Spleen (tissue), 11 donors: ENCODE measurements at regions not wholly inside any gene's neighbourhood (a gene's known extent, or its start where the extent isn't known, plus 50 kb on each side); places are given as distances from the start of the nearest gene placed in this dataset.

Source experiments
- DNase-seq: peaks from one replicate; pipeline ENCODE4 v3.0.0-alpha.2; 2020
- H3K27ac ChIP-seq, 8 donors: fragments of 200-600 bp; sonication (generic) in 7 of 8; 1 replicate in 4 of 8; 2 replicates in 4 of 8; pipeline versions ENCODE4 v1.5.0 to v1.8.0; 2016 to 2021; ENCODE audit warnings: inconsistent platforms in 4 of 8, mild to moderate bottlenecking in 4 of 8, moderate library complexity in 1 of 8
- H3K27me3 ChIP-seq, 7 donors: fragments of 200-600 bp; sonication (generic) in 6 of 7; replicated peaks in 1 of 7; 1 replicate in 4 of 7; 2 replicates in 3 of 7; pipeline versions ENCODE4 v1.5.0 to v1.8.0; 2016 to 2021; ENCODE audit warnings: inconsistent platforms in 3 of 7, mild to moderate bottlenecking in 1 of 7
- H3K36me3 ChIP-seq, 6 donors: fragments of 200-600 bp; sonication (generic) in 5 of 6; 1 replicate in 4 of 6; 2 replicates in 2 of 6; pipeline versions ENCODE4 v1.5.0 to v1.8.0; 2016 to 2021; ENCODE audit warnings: inconsistent platforms in 2 of 6
- H3K4me1 ChIP-seq, 6 donors: fragments of 200-600 bp; sonication (generic) in 5 of 6; 1 replicate in 3 of 6; 2 replicates in 3 of 6; pipeline versions ENCODE4 v1.5.0 to v1.8.0; 2016 to 2021; ENCODE audit warnings: inconsistent platforms in 3 of 6
- H3K4me3 ChIP-seq, 8 donors: fragments of 200-600 bp; sonication (generic) in 7 of 8; 1 replicate in 4 of 8; 2 replicates in 4 of 8; pipeline versions ENCODE4 v1.5.0 to v1.8.0; 2016 to 2021; ENCODE audit warnings: inconsistent platforms in 4 of 8, mild to moderate bottlenecking in 4 of 8, moderate library complexity in 2 of 8
- H3K9me3 ChIP-seq, 8 donors: fragments of 200-600 bp; sonication (generic) in 7 of 8; 1 replicate in 4 of 8; 2 replicates in 4 of 8; pipeline versions ENCODE4 v1.5.0 to v1.8.0; 2016 to 2021; ENCODE audit warnings: inconsistent platforms in 4 of 8
- POLR2A ChIP-seq, 3 donors: fragments of 450-650 bp; IDR thresholded peaks; one replicate each; pipeline ENCODE4 v1.5.1; 2017; ENCODE audit warnings: antibody characterized with exemption in 3 of 3, mild to moderate bottlenecking in 1 of 3
- POLR2AphosphoS5 ChIP-seq, 3 donors: sonication (generic); formaldehyde crosslinking; IDR thresholded peaks; one replicate each; pipeline ENCODE4 v1.5.1; 2017; ENCODE audit warnings: antibody characterized with exemption in 3 of 3
- WGBS, 5 donors: extraction: QIAGEN DNeasy Blood & Tissue Kit in 3 of 5; methylation state at CpG; one replicate each; pipeline versions ENCODE4 v1.1.5 to v1.1.7; 2013 to 2018; 5-methylcytosine and 5-hydroxymethylcytosine counted together
- intact Hi-C: fragments of 100-400 bp; cut with DNase I; formaldehyde crosslinking; loops from one replicate; pipeline ENCODE4 v1.15.0; 2023; ENCODE audit warnings: low total_unique reads
- TF ChIP-seq, protein P1 (sequence below), 11 experiments: fragments of 200-600 bp in 7 of 11; fragments of 450-650 bp in 4 of 11; sonication (generic) in 4 of 11; IDR thresholded peaks in 8 of 11; conservative IDR thresholded peaks in 3 of 11; 1 replicate in 7 of 11; 2 replicates in 4 of 11; pipeline versions ENCODE4 v1.4.0 to v1.8.0; 2016 to 2021; ENCODE audit warnings: antibody characterized with exemption in 11 of 11, inconsistent platforms in 4 of 11, mild to moderate bottlenecking in 1 of 11
- donor health status: healthy with polysubstance abuse.
- donor health status: DM: no; HTN: no; CAD: no; lungs with moderate emphysema.
- donor health status: DM: no; HTN: no; CAD: no.
- donor health status: Bipolar disorder and iron deficiency.
- donor health status: healthy.
- donor health status: DM: no; HTN: no; CAD: no.
- donor health status: DM: yes; HTN: yes; CAD: no.

DNA sequence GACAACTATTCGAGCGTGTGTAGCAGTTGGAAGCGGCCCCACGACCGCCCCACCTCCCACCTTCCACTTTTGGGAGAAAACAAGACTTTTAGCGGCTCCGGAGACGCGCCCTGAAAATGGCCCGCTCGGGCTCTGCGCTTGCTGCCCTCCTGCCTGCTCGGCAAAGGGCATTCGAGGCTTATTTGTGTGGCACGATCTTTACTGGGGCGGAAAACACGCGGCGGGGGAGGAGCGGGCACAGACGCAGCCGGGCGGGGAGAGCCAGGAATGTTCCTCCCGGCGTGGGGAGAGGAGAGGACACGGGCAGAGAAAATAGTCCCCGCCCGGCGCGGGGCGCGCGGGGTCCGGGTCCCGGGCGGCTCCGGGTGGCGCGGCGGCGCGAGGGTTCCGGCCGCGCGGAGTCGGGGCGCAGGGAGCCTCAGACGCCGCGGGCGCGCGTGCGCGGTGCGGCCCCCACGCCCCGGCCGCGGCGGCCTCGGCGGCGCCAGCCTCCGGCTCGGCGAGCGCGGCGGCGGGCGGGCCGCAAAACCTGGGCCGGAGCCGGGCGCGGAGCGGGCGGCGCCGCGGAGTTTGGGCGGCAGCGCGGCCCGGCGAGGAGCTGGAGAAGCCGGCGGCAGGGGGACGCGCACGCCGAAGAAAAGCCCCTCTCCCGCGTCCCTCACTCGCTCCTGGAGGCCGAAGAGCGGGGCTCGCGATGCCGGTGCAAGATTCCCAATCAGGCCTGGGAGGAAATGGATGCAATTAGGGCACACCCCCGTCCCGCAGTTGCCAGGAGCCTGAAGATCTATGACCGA is 90.0 kb upstream of the ARID1B start:
- H3K27ac ChIP-seq = peak overlapping the region; percentile 85 to 99 (median 96)
- no peaks in the 10 kb centered on the region for H3K27me3 ChIP-seq
- intact Hi-C loops = loop anchor here (5.0 to 10.0 kb wide), 2 partner anchors 90 to 122 kb away; partner anchors contain the start of gene ARID1B
- no peaks in the 10 kb centered on the region for H3K9me3 ChIP-seq
- WGBS, 5 donors = 0 to 1% (median 0%) methylated on average over 42 to 105 of the region's 105 CpGs
- no peaks in the 10 kb centered on the region for H3K36me3 ChIP-seq
- DNase-seq = peak; percentile 95
- H3K4me3 ChIP-seq = peak overlapping the region; percentile 53 to 85 (median 62)
- TF ChIP-seq, protein P1, sequence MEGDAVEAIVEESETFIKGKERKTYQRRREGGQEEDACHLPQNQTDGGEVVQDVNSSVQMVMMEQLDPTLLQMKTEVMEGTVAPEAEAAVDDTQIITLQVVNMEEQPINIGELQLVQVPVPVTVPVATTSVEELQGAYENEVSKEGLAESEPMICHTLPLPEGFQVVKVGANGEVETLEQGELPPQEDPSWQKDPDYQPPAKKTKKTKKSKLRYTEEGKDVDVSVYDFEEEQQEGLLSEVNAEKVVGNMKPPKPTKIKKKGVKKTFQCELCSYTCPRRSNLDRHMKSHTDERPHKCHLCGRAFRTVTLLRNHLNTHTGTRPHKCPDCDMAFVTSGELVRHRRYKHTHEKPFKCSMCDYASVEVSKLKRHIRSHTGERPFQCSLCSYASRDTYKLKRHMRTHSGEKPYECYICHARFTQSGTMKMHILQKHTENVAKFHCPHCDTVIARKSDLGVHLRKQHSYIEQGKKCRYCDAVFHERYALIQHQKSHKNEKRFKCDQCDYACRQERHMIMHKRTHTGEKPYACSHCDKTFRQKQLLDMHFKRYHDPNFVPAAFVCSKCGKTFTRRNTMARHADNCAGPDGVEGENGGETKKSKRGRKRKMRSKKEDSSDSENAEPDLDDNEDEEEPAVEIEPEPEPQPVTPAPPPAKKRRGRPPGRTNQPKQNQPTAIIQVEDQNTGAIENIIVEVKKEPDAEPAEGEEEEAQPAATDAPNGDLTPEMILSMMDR (IDR thresholded peaks at IDR 0.05 in 8 of 11, conservative IDR thresholded peaks at IDR 0.05 in 3 of 11) = no peak
- TF ChIP-seq POLR2AphosphoS5 (IDR thresholded peaks at IDR 0.05) = peak; percentile 90 to 94 (median 90)
- peak in 2 of 3 donors; percentile 63 to 88 for TF ChIP-seq POLR2A (IDR thresholded peaks at IDR 0.05)
- H3K4me1 ChIP-seq = peaks cover 7 to 52% (median 27%) of the 10 kb centered on the region in 6 donors

GRCh38 chr6:156686301-156686994 is 90.7 kb upstream of the ARID1B start:
- no peak for DNase-seq
- H3K36me3 ChIP-seq = no peaks in the 10 kb centered on the region
- intact Hi-C loops = loop anchor here (5.0 to 10.0 kb wide), 2 partner anchors 91 to 122 kb away; partner anchors contain the start of gene ARID1B
- TF ChIP-seq, protein P1 (IDR thresholded peaks at IDR 0.05 in 8 of 11, conservative IDR thresholded peaks at IDR 0.05 in 3 of 11) = peak in 10 of 11 experiments; percentile 14 to 65 (median 52)
- no peak for TF ChIP-seq POLR2AphosphoS5 (IDR thresholded peaks at IDR 0.05)
- no peaks in the 10 kb centered on the region for H3K9me3 ChIP-seq
- peak overlapping the region; percentile 45 to 85 (median 60) for H3K4me3 ChIP-seq
- H3K27me3 ChIP-seq = no peaks in the 10 kb centered on the region
- peak overlapping the region; percentile 85 to 99 (median 96) for H3K27ac ChIP-seq
- peaks cover 7 to 50% (median 27%) of the 10 kb centered on the region in 6 donors for H3K4me1 ChIP-seq
- 0 to 1% (median 1%) methylated on average over 15 of the region's 15 CpGs for WGBS, 5 donors

GRCh38 chr6:156685823-156686222 is 91.4 kb upstream of the ARID1B start:
- WGBS, 5 donors = 20 to 28% (median 25%) methylated on average over 4 of the region's 4 CpGs
- peak overlapping the region in 7 of 8 donors; percentile 85 to 99 (median 97) for H3K27ac ChIP-seq
- intact Hi-C loops = loop anchor here (5.0 to 10.0 kb wide), 2 partner anchors 91 to 121 kb away; partner anchors contain the start of gene ARID1B
- peak overlapping the region in 6 of 8 donors; percentile 49 to 85 (median 63) for H3K4me3 ChIP-seq
- TF ChIP-seq POLR2AphosphoS5 (IDR thresholded peaks at IDR 0.05) = no peak
- TF ChIP-seq POLR2A (IDR thresholded peaks at IDR 0.05) = no peak
- TF ChIP-seq, protein P1 (IDR thresholded peaks at IDR 0.05 in 8 of 11, conservative IDR thresholded peaks at IDR 0.05 in 3 of 11) = no peak
- no peaks in the 10 kb centered on the region for H3K36me3 ChIP-seq
- DNase-seq = no peak
- peaks cover 7 to 43% (median 27%) of the 10 kb centered on the region in 6 donors for H3K4me1 ChIP-seq
- no peaks in the 10 kb centered on the region for H3K9me3 ChIP-seq
- H3K27me3 ChIP-seq = no peaks in the 10 kb centered on the region
